ENCODE measurements at regions not wholly inside any gene's neighbourhood (a gene's known extent, or its start where the extent isn't known, plus 50 kb on each side); places are given as distances from the start of the nearest gene placed in this dataset.
"Not testable (repeated sequence)": the region's sequence is repeated elsewhere in the genome, so short reads cannot be mapped to it uniquely, and the experiment has no call there.

GRCh38 chr3:55147856-55148720 is 220.2 kb upstream of the LRTM1 start:
- CTCF ChIA-PET, result no interaction called here
- H3K4me3 Mint-ChIP-seq, result no peak overlapping the region
- H3K9me3 ChIP-seq (ENCODE audit: low read length), result no peaks in the 10 kb centered on the region
- H3K27me3 ChIP-seq (ENCODE audit: insufficient read depth, low read length, poor library complexity, severe bottlenecking), result no peaks in the 10 kb centered on the region
- DNase-seq, result no peak
- H3K36me3 ChIP-seq (ENCODE audit: insufficient read depth, low read length), result no peaks in the 10 kb centered on the region
- no peaks in the 10 kb centered on the region for H3K4me1 ChIP-seq (ENCODE audit: insufficient read depth, low read length)
- no peak overlapping the region for H3K27ac ChIP-seq (ENCODE audit: low read depth, low read length)
- no peaks in the 10 kb centered on the region for H3K4me1 Mint-ChIP-seq
- no peaks in the 10 kb centered on the region for H3K27me3 Mint-ChIP-seq
- H3K4me3 ChIP-seq (ENCODE audit: low read length), result no peak overlapping the region
- no peak overlapping the region for H3K27ac Mint-ChIP-seq
- H3K9me3 Mint-ChIP-seq, result peaks cover 0 to 4% (median under 1%) of the 10 kb centered on the region in 5 donors
- POLR2A ChIA-PET, result no interaction called here
- H3K36me3 Mint-ChIP-seq, result no peaks in the 10 kb centered on the region

GRCh38 chr3:55147406-55147805 is 219.5 kb upstream of the LRTM1 start:
- H3K27ac Mint-ChIP-seq, result no peak overlapping the region
- no peaks in the 10 kb centered on the region for H3K27me3 Mint-ChIP-seq
- no peaks in the 10 kb centered on the region for H3K4me1 ChIP-seq (ENCODE audit: insufficient read depth, low read length)
- H3K36me3 ChIP-seq (ENCODE audit: insufficient read depth, low read length), result no peaks in the 10 kb centered on the region
- no peak overlapping the region for H3K27ac ChIP-seq (ENCODE audit: low read depth, low read length)
- H3K27me3 ChIP-seq (ENCODE audit: insufficient read depth, low read length, poor library complexity, severe bottlenecking), result no peaks in the 10 kb centered on the region
- no peak overlapping the region for H3K4me3 ChIP-seq (ENCODE audit: low read length)
- POLR2A ChIA-PET, result no interaction called here
- H3K9me3 Mint-ChIP-seq, result peaks cover 0 to 4% (median 2%) of the 10 kb centered on the region in 5 donors
- H3K9me3 ChIP-seq (ENCODE audit: low read length), result no peaks in the 10 kb centered on the region
- CTCF ChIA-PET, result no interaction called here
- H3K36me3 Mint-ChIP-seq, result no peaks in the 10 kb centered on the region
- no peak for DNase-seq
- no peak overlapping the region for H3K4me3 Mint-ChIP-seq
- no peaks in the 10 kb centered on the region for H3K4me1 Mint-ChIP-seq

- Mint-ChIP-seq H3K9me3 (peaks cover 0 to 4% (median 2%) of the 10 kb centered on the region in 5 donors), H3K4me3 (no peak overlapping the region), H3K36me3 (no peaks in the 10 kb centered on the region), H3K27ac (no peak overlapping the region), H3K27me3 (no peaks in the 10 kb centered on the region), H3K4me1 (no peaks in the 10 kb centered on the region)
- DNase-seq, result no peak
- H3K27ac ChIP-seq (ENCODE audit: low read depth, low read length), result no peak overlapping the region
- no peaks in the 10 kb centered on the region for H3K9me3 ChIP-seq (ENCODE audit: low read length)
- H3K4me1 ChIP-seq (ENCODE audit: insufficient read depth, low read length), result no peaks in the 10 kb centered on the region
- ChIA-PET CTCF (no interaction called here), POLR2A (no interaction called here)
- no peaks in the 10 kb centered on the region for H3K27me3 ChIP-seq (ENCODE audit: insufficient read depth, low read length, poor library complexity, severe bottlenecking)
- H3K4me3 ChIP-seq (ENCODE audit: low read length), result no peak overlapping the region
- H3K36me3 ChIP-seq (ENCODE audit: insufficient read depth, low read length), result no peaks in the 10 kb centered on the region
Observed at GRCh38 chr3:55146216-55146615, 218.4 kb upstream of the LRTM1 start.

- no peak overlapping the region for H3K27ac ChIP-seq (ENCODE audit: low read depth, low read length)
- H3K36me3 ChIP-seq (ENCODE audit: insufficient read depth, low read length), result no peaks in the 10 kb centered on the region
- Mint-ChIP-seq H3K4me1 (no peaks in the 10 kb centered on the region), H3K27ac (no peak overlapping the region), H3K4me3 (no peak overlapping the region), H3K9me3 (peaks cover 0 to 4% (median 2%) of the 10 kb centered on the region in 5 donors), H3K36me3 (no peaks in the 10 kb centered on the region), H3K27me3 (no peaks in the 10 kb centered on the region)
- CTCF ChIA-PET, result no interaction called here
- H3K27me3 ChIP-seq (ENCODE audit: insufficient read depth, low read length, poor library complexity, severe bottlenecking), result no peaks in the 10 kb centered on the region
- no peaks in the 10 kb centered on the region for H3K4me1 ChIP-seq (ENCODE audit: insufficient read depth, low read length)
- H3K4me3 ChIP-seq (ENCODE audit: low read length), result no peak overlapping the region
- POLR2A ChIA-PET, result no interaction called here
- no peaks in the 10 kb centered on the region for H3K9me3 ChIP-seq (ENCODE audit: low read length)
- no peak for DNase-seq
Observed at GRCh38 chr3:55144015-55144673, 216.3 kb upstream of the LRTM1 start.

- H3K36me3 ChIP-seq (ENCODE audit: insufficient read depth, low read length), result no peaks in the 10 kb centered on the region
- POLR2A ChIA-PET, result no interaction called here
- H3K9me3 ChIP-seq (ENCODE audit: low read length), result no peaks in the 10 kb centered on the region
- H3K27me3 ChIP-seq (ENCODE audit: insufficient read depth, low read length, poor library complexity, severe bottlenecking), result no peaks in the 10 kb centered on the region
- no peak overlapping the region for H3K4me3 Mint-ChIP-seq
- H3K36me3 Mint-ChIP-seq, result no peaks in the 10 kb centered on the region
- H3K27me3 Mint-ChIP-seq, result no peaks in the 10 kb centered on the region
- no peak overlapping the region for H3K27ac ChIP-seq (ENCODE audit: low read depth, low read length)
- no peaks in the 10 kb centered on the region for H3K4me1 ChIP-seq (ENCODE audit: insufficient read depth, low read length)
- no peak overlapping the region for H3K4me3 ChIP-seq (ENCODE audit: low read length)
- DNase-seq, result no peak
- peaks cover 0 to 4% (median 2%) of the 10 kb centered on the region in 5 donors for H3K9me3 Mint-ChIP-seq
- H3K27ac Mint-ChIP-seq, result no peak overlapping the region
- H3K4me1 Mint-ChIP-seq, result no peaks in the 10 kb centered on the region
- CTCF ChIA-PET, result no interaction called here
Observed at GRCh38 chr3:55143336-55143735, 215.5 kb upstream of the LRTM1 start.

- DNase-seq; H3K9me3 ChIP-seq (ENCODE audit: low read length); H3K36me3 ChIP-seq (ENCODE audit: insufficient read depth, low read length); H3K27me3 ChIP-seq (ENCODE audit: insufficient read depth, low read length, poor library complexity, severe bottlenecking); POLR2A ChIA-PET; H3K4me1 Mint-ChIP-seq; H3K4me3 Mint-ChIP-seq; H3K36me3 Mint-ChIP-seq; H3K4me1 ChIP-seq (ENCODE audit: insufficient read depth, low read length); H3K27ac Mint-ChIP-seq; H3K27me3 Mint-ChIP-seq; CTCF ChIA-PET; H3K4me3 ChIP-seq (ENCODE audit: low read length); H3K27ac ChIP-seq (ENCODE audit: low read depth, low read length): not testable (repeated sequence)
- H3K9me3 Mint-ChIP-seq, result peaks cover 3 to 13% (median 8%) of the 10 kb centered on the region in 5 donors
Observed at GRCh38 chr3:55136291-55136690, 208.4 kb upstream of the LRTM1 start.

- Mint-ChIP-seq H3K9me3 (peaks cover 0 to 11% (median 5%) of the 10 kb centered on the region in 5 donors), H3K4me1 (no peaks in the 10 kb centered on the region), H3K36me3 (no peaks in the 10 kb centered on the region), H3K4me3 (no peak overlapping the region), H3K27me3 (peaks cover 0 to 2% of the 10 kb centered on the region in 2 donors), H3K27ac (no peak overlapping the region)
- Histone ChIP-seq H3K27me3 (ENCODE audit: insufficient read depth, low read length, poor library complexity, severe bottlenecking) (no peaks in the 10 kb centered on the region), H3K27ac (ENCODE audit: low read depth, low read length) (no peak overlapping the region), H3K36me3 (ENCODE audit: insufficient read depth, low read length) (no peaks in the 10 kb centered on the region), H3K4me3 (ENCODE audit: low read length) (no peak overlapping the region), H3K4me1 (ENCODE audit: insufficient read depth, low read length) (no peaks in the 10 kb centered on the region), H3K9me3 (ENCODE audit: low read length) (no peaks in the 10 kb centered on the region)
- POLR2A ChIA-PET, result no interaction called here
- CTCF ChIA-PET, result no interaction called here
- no peak for DNase-seq
Observed at GRCh38 chr3:55128225-55128823, 200.5 kb upstream of the LRTM1 start.

- no peak overlapping the region for H3K27ac Mint-ChIP-seq
- H3K27me3 Mint-ChIP-seq, result peaks cover 0 to 2% of the 10 kb centered on the region in 2 donors
- Histone ChIP-seq H3K9me3 (ENCODE audit: low read length) (no peaks in the 10 kb centered on the region), H3K27ac (ENCODE audit: low read depth, low read length) (no peak overlapping the region), H3K4me3 (ENCODE audit: low read length) (no peak overlapping the region), H3K4me1 (ENCODE audit: insufficient read depth, low read length) (no peaks in the 10 kb centered on the region), H3K27me3 (ENCODE audit: insufficient read depth, low read length, poor library complexity, severe bottlenecking) (no peaks in the 10 kb centered on the region), H3K36me3 (ENCODE audit: insufficient read depth, low read length) (no peaks in the 10 kb centered on the region)
- H3K36me3 Mint-ChIP-seq, result no peaks in the 10 kb centered on the region
- H3K9me3 Mint-ChIP-seq, result peaks cover 0 to 11% (median 5%) of the 10 kb centered on the region in 5 donors
- ChIA-PET CTCF (no interaction called here), POLR2A (no interaction called here)
- H3K4me1 Mint-ChIP-seq, result no peaks in the 10 kb centered on the region
- no peak overlapping the region for H3K4me3 Mint-ChIP-seq
- no peak for DNase-seq
Observed at GRCh38 chr3:55127565-55127964, 199.7 kb upstream of the LRTM1 start.

Data from CD8-positive, alpha-beta memory T cell (primary cell).